GM20000 (cell line): ENCODE measurements at regions not wholly inside any gene's neighbourhood (a gene's known extent, or its start where the extent isn't known, plus 50 kb on each side); places are given as distances from the start of the nearest gene placed in this dataset.

Experiments
- DNase-seq: peaks from one replicate; pipeline ENCODE4 v3.0.0; 2012; ENCODE audit warnings: low spot score
- CTCF ChIP-seq: IDR thresholded peaks from 2 replicates; pipeline ENCODE4 v1.5.1; 2012; ENCODE audit warnings: mild to moderate bottlenecking, control low read depth; ENCODE audit errors: extremely low read depth, missing control alignments

GRCh38 chr10:110399106-110399964 lies 94.6 kb upstream of the SMNDC1 start:
- no peak for TF ChIP-seq CTCF

GRCh38 chr10:110399965-110400933 lies 95.5 kb upstream of the SMNDC1 start:
- DNase-seq = no peak
- no peak for TF ChIP-seq CTCF

More at GRCh38 chr10:110399106-110399964, 94.6 kb upstream of the SMNDC1 start:
- DNase-seq = no peak

GRCh38 chr10:110401401-110402076 lies 96.2 kb upstream of the DUSP5 start:
- no peak for DNase-seq

DNA sequence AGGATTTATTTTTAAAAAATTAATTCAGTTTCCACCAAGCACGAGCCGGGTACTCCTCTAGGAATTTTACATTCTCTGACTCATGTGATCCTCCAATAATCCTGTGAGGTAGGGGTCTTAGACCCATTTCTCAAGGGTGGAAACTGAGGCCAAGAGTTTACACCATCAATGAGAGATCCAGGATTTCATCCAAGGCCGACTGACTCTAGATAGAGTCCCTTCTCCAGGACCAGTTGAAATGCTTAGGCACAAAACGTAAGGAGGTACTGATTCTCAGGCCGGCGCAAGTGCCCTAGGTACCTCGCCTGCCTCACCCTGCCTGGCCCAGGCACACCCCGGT lies 95.7 kb upstream of the DUSP5 start:
- DNase-seq = no peak
- no peak for TF ChIP-seq CTCF

More at GRCh38 chr10:110401401-110402076, 96.2 kb upstream of the DUSP5 start:
- no peak for TF ChIP-seq CTCF

DNA sequence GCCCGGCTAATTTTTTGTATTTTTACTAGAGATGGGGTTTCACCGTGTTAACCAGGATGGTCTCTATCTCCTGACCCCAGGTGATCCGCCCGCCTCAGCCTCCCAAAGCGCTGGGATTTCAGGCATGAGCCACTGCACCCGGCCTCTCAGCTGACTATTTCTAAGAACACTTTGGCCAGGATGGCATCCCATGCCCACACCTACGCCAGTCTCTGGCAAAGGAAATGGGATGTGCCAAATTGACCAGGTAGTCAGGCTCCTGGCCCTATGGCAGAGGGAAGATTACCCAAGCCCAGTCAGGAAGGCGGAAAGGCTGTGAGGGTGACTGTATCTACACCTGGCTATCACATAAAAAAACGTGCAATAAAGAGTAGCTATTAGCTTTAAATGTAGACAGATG lies 94.1 kb upstream of the DUSP5 start:
- no peak for DNase-seq
- no peak for TF ChIP-seq CTCF

DNA sequence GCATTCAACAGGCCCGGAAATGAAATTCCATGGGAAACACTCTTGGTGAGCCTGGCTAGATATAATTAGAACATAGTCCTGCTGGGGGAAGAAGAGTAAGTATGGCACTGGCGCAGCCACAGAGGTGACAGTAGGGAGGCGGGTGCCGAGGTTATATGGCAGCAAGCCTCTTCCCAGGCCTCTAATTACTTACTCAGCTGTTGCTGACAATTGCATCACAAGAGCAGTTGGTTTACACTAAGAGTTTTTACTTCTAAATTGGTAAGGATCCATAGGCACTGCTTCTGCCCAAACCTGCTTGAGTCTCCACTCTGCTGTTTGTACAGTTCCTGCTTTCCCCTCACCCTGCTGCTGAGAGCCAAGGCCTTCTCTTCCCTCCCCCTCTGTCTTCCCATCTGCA lies 93.3 kb upstream of the DUSP5 start:
- no peak for DNase-seq
- TF ChIP-seq CTCF = no peak
